ENCODE measurements at regions not wholly inside any gene's neighbourhood (a gene's known extent, or its start where the extent isn't known, plus 50 kb on each side); places are given as distances from the start of the nearest gene placed in this dataset.
"Not testable (repeated sequence)": the region's sequence is repeated elsewhere in the genome, so short reads cannot be mapped to it uniquely, and the experiment has no call there.

- DNase-seq: no peak
These were observed 359.5 kb downstream of the TMEM167A start for GRCh38 chr5:82717738-82718137.

DNA sequence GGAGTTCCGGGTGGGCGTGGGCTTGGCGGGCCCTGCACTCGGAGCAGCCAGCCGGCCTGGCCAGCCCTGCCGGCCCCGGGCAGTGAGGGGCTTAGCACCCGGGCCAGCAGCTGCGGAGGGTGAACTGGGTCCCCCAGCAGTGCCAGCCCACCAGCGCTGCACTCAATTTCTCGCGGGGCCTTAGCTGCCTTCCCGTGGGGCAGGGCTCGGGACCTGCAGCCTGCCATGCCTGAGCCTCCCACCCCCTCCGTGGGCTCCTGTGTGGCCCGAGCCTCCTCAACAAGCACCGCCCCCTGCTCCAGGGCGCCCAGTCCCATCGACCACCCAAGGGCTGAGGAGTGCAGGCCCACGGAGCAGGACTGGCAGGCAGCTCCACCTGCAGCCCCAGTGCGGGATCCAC is 362.5 kb downstream of the TMEM167A start:
- DNase-seq: not testable (repeated sequence)

- no peak for DNase-seq
These were observed 363.4 kb downstream of the TMEM167A start for GRCh38 chr5:82713811-82714210.

GRCh38 chr5:82707741-82708140 is 369.5 kb downstream of the TMEM167A start:
- DNase-seq: no peak

DNA sequence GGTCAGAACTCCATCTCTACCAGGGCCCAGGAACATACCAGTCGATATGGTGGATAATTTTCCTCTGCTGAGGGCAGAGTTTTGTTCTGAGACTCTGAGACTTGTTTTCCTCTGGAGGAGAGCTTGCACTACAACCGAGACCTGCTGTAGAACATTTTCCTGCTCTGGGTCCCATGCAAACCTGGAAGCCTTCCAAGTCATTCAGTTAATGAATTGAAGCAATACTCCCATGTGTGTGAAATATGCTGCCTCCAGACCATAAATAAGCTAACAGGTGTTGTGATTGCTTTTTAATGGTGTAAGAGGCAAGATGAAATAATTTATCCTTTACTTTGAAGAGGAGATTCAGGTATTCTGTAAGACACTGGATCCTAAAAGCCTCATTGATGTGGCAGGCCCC is 372.8 kb downstream of the TMEM167A start:
- no peak for DNase-seq

GRCh38 chr5:82702046-82702445 is 375.1 kb downstream of the TMEM167A start:
- DNase-seq: no peak

GRCh38 chr5:82699737-82700136 is 377.5 kb downstream of the TMEM167A start:
- DNase-seq: no peak

DNA sequence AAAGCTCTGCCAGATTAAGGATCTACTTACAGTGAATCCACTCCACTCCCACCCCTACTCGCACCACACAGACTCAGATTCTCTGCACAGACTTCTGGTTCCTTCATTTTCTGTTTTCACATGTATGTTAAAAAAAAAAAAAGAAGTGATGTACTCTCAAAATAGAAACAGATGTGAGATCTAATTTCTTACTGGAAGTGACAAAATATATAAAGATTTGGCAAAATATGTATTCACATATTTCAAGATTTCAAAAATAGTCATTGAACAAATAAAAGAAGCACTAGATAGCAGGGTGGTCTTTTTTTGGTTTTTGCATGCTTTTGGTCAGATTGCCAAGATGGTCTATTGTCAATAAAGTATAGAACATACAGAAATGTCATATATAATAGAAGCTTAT is 379.2 kb downstream of the TMEM167A start:
- no peak for DNase-seq

DNA sequence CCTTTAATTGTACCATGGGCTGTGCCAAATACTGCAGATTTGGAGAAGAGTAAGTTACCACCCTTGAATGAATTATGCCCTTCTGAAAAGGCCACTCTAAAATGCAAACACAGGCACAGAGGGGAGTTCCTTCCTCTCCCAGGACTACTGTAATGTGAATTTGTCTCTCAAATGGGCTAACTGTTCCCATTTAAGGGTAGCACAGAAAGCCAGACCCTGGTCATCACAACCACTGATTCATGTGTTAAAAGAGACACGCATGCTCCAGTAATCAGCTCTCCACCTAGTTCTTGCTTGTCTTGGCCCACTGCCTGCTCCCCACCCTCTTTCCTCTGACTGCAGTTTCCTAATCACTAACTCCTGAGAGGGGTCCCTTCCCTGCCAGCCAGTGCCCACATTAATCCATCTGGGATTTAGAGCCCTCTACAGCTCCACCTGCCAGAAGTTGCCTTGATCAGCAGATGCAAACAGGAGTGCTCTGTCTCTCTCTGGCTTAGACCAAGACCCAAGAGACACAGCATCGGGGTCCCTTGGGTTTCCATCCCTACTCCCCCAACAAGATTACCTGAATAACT is 382.4 kb downstream of the TMEM167A start:
- DNase-seq: no peak

GRCh38 chr5:82692826-82693225 is 384.4 kb downstream of the TMEM167A start:
- DNase-seq: no peak

DNA sequence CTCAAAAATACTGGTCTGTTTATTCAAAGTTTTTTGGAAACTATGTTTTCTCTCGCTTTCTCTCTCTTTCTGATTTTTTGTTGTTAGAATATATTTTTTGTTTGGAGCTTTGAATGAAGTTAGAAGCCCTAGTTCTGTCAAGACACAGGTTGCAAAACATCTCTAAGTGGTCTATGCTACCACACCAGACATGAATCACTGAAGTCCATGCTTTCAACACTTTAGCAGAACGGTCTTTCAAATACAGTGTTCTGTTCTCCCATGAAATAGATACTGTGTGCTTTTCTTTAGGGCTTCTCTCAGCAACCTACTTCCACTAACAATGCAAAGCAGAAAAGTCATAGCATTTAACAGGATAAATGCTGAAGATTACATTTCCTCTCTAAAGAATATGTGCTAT is 392.5 kb downstream of the TMEM167A start:
- no peak for DNase-seq

- no peak for DNase-seq
These were observed 393.0 kb downstream of the TMEM167A start for GRCh38 chr5:82684165-82684564.

DNA sequence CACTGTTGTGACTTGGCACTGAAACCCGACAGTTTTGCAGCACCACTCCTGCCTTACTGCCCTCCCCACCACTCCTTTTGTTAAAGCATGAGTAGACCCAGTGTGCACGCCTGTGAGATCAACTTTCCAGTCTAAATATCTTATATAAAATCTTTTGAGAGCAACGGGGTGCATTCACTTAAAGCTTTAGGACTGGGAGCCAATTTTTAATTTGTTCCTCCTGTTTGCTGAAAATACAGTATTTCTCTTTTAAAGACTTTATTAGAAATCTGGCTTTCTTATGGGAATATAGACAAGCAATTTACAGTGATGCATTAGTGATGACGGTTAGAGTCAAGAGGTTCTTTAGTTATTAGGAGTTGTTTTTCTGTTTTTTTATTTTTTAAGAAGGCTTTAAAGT is 397.5 kb downstream of the TMEM167A start:
- no peak for DNase-seq

DNA sequence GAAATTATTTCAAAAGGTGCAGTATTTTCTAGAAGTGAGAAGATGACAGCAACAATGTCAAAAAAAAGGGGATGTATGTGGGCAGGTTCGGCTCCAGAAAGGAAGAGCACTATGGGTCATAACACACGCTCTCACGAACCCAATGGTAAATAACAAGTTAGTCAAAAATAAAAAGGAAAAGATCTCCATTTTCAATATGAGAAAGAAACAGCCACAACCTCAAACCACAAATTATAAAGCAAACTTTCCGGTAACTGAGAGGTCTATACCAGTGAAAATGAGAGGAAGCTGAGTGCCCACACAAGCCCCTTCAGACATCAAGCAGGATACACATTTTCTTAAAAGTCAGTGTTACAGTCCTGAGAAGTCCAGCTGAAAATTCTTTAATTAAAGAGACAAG is 398.5 kb upstream of the RPS23 start:
- no peak for DNase-seq

GRCh38 chr5:82674671-82675070 is 396.5 kb upstream of the RPS23 start:
- no peak for DNase-seq

DNA sequence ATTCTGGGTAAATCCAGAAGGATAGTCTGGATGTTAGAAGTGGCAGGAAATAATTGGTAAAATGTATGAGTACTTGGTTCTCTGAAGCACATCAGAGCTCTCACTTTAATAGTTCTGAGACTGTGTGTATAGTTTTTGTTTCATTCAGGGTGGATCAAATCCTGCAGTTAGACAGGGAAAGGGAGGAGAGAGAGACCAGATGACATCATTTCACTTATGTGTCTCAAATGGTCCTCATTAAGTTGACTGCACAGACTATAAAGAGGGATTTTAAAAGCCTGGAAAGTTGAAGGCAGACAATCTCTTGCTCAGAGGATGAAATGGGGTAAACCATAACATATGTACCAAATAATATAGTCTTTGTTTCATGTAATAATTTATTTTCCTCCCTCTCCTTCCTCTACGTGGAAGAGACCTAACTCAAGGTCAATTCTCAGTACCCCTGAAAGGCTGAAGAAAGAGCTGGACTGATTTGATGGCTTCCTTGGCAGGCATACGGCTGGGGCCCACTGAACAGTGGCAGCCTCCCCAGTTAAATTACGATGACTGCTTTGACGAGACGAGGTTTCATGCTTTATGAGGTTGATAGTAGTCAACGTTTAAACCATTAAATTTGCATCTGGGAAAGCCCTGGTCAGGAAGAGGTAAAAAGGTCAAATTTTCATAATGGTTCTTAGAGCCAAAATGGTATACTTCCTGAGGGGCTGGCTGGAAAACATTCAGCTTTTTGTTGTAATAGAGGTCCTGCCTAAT is 395.1 kb upstream of the RPS23 start:
- DNase-seq: no peak

DNA sequence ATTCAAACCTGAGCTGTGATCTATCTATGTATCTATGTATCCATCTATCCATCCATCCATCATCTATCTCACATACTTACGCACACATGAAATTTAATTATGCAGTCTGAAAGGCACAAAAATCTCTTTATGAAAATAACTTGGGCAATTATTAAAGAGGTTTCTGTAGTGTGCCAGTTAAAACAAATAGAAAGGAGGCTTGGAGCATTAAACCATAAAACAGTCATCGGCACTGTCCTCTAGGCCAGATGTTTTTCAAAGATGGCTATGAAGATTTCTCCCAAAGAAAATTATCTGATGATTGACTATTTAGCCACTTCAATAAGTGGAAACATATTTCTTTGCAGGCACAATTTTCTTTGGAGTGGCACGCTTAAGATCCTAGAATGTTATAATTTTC is 392.5 kb upstream of the RPS23 start:
- no peak for DNase-seq

- DNase-seq: no peak
These were observed 391.6 kb upstream of the RPS23 start for GRCh38 chr5:82669720-82670119.

- DNase-seq: no peak
These were observed 388.2 kb upstream of the RPS23 start for GRCh38 chr5:82666312-82666711.

- no peak for DNase-seq
These were observed 386.6 kb upstream of the RPS23 start for GRCh38 chr5:82664732-82665131.

DNA sequence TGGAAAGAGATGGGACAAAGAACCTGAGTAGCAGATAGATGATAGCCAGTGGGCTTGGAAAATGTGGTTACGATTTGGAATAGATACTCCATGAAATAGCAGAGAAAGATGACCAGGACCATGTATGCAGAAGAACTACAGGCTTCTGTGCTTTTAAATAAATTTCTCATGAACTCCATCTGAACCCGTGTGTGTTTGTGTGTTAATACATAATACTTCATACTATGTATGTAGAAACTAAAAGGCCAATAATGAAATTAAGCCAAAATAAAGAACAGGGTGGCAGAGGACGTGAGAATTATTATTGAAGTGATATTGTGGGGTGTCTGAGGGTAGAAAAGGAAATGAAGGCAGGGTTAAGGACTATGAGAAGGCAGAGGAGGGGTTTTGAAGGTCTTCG is 385.1 kb upstream of the RPS23 start:
- no peak for DNase-seq

DNA sequence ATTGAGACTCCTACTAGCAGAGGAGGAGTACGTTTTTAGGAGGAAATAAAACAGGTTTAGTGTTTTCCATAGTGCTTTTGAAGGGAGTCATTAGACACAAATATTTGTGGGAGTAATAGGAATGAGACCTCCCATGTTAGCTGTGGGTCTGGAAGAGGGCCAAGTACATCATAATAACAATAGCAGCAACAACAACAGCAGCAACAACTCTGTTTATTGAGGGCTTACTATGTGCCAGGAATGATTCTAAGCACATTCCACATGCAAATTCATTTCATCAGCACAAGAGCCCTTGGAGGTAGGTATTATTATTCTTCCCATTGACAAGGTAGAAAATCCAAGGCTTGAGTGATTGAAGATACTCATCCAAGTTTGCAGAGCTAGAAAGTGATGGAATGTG is 384.2 kb upstream of the RPS23 start:
- no peak for DNase-seq

- no peak for DNase-seq
These were observed 383.8 kb upstream of the RPS23 start for GRCh38 chr5:82661933-82662332.

DNA sequence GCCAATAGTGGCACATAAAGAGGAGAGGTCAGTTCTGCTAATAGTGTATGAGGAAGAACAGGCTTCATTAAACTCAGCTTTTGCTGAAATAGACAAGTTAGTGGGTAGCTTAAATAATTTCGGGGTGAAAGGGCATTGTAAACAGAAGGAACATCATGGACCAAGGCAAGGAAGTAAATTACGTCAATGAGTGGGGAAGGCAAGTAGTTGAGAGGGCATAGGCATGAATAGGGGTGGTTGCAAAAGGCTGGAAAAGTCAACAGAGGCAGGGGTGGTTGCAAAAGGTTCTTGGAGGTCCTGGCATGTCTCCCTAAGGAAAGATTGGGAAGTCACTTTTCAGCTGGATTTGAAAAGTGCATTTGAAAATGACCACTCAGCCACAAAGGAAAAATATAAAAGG is 383.3 kb upstream of the RPS23 start:
- no peak for DNase-seq
